GM21576 (cell line): ENCODE measurements at regions not wholly inside any gene's neighbourhood (a gene's known extent, or its start where the extent isn't known, plus 50 kb on each side); places are given as distances from the start of the nearest gene placed in this dataset.

ENCODE experiments used
- ATAC-seq: cut with Tn5 transposase; IDR thresholded peaks from one replicate; pipeline ENCODE4 v1.9.1; 2021; ENCODE audit warnings: mild to moderate bottlenecking, moderate library complexity; ENCODE audit not compliant: unreplicated experiment

DNA sequence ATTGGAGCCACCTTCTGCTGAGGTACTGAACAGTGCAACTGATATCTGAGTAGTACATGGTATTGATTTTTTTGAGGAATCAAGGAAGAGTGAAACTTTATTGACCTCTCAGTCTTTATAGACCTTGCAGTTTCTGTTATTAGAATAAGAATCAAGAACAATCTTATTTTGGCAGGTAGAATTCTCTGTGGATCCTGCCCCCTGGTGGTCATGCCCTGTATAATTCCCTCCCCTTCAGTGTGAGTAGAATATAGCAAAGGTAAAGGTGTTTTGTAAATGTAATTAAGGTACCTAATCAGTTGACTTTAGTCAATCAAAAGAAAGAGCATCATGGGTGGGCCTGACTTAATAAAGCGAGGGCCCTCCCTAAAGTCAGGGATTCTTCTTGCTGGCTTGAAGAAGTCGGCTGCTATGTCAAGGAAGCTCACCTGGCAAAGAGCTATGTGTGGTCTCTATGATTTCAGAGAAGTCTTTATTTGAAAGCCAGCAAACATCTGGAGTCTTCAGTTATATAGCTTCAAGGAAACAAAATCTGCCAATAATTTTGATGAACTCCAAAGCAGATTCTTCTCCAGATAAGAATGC, 142.8 kb downstream of the LSM5 start:
- no peak for ATAC-seq

DNA sequence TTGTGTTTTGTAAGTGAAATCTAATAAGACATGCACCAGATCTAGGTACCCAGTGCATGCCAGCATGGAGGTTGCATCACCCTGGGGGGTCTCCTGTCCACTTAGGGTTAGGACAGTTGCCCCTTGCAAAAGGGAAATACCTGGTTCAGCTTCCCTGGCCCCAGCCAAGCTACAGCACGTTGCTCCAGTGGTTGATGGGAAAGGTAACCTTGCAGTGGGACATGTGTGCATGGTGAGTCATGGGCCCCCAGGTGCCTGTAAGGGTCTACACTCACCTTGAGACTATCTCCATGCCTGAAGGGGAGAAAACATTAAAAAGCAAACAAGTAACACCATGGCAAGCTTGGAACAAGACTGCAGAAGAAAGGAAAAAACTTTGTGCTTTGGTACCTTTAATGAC, 143.9 kb downstream of the LSM5 start:
- ATAC-seq, result no peak

DNA sequence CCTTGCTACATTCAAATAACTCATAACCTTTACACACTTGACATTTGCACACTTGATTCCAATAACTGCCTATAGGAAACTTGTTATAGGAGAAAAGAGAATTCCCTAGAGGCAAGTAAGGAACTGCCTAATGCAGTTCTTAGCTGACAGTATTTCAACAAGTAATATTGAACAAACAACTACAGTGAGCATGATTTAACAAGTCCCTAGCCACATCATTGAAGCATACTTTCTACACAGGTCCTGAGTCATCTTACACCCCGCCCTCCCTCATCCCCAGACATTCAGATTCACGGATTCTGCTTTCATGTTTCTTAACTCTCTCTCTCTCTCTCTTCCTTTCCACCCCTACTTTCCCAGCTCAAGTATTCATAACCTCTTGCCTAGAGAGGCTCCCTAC, 153.5 kb downstream of the LSM5 start:
- ATAC-seq, result no peak

DNA sequence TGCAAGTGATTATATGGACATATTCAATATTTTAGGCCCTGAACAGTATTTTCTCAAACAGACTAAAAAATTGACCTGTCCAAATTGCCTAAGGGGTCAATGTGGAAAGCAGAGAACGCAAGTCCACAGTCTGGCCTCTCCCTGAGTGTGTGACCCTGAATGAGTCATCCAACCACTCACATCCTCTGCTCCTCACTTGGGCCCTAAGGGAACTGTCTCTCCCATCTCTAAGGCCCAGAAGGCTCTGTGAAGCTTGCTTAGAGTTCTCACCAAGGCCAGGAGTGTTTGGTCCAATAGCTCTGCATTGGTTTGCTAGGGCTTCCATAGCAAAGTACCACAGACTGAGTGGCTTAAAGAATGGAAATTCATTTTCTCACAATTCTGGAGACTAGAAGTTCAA, 155.1 kb downstream of the LSM5 start:
- ATAC-seq, result no peak

DNA sequence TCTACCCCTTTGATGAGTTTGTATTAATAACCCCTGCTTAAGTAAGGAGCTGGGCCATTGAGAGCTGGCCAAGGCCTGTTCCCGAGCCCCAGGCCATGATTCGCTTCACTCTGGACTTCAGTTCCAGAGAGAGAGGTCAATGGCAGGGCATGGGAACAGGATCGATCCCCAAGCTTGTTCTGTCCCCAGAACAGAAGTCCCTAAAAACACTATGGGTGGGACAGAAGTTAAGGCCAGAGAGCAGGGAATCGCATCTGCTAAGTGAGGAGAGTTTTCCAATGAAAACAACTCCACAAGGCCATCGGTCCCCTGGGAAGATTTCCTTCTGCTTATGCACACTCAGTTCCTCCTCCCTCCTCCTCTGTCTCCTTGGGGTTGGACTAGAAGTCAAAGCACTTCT, 159.6 kb downstream of the LSM5 start:
- ATAC-seq, result no peak

DNA sequence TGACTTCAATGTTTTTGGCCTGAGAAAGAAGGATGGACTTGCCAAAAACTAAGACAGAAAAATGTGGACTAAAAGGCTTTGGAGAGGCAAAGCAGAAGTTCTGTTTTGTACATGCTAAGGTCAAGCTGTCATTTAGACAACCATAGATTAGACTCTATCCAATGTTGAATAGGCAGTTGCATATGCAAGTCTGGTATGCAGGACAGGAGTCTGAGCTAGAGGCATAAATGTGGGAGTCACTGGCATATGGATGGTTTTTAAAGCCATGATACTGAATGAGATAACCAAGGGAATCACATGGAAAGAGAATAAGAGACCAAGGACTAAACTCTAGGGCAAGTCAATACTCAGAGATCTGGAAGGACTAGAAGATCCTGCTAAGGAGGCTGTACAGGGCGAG, 164.1 kb downstream of the LSM5 start:
- ATAC-seq, result no peak

DNA sequence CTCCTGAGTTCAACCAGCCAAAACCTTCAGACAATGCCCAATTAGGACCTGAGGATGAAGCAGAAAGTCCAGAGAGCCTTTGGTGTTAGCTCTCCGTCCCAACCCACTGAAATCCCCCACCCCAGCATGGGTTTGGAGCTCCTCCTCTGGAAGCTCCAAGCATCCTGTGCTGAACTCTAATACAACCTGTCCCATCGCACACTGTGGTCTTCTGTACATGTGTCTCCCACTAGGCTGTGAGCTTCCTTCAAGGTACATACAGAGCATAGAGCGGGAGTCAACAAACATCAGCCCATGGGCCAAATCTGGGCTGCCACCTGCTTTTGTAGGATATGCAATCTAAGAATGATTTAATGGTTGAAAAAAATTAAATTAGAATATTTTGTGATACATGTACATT, 166.5 kb downstream of the LSM5 start:
- ATAC-seq, result no peak

DNA sequence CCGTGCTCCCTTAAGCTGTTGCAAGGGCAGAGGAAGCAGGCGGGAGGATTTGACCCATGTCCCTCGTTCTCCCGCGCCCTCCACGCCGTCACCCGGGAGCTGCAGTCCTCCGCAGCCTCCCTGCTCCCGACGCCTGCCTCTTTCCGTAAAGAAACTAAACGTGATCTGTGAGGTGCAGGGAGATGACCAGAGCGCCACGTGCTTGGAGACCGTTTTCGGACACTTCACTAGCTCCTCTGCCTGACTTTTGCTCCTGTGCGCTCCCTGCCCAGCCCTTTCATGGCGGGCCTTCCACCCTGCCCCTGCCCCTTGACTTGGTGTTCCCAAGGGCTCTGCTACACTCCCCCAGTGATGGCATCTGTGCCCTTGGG, 171.2 kb downstream of the LSM5 start:
- ATAC-seq, result no peak

DNA sequence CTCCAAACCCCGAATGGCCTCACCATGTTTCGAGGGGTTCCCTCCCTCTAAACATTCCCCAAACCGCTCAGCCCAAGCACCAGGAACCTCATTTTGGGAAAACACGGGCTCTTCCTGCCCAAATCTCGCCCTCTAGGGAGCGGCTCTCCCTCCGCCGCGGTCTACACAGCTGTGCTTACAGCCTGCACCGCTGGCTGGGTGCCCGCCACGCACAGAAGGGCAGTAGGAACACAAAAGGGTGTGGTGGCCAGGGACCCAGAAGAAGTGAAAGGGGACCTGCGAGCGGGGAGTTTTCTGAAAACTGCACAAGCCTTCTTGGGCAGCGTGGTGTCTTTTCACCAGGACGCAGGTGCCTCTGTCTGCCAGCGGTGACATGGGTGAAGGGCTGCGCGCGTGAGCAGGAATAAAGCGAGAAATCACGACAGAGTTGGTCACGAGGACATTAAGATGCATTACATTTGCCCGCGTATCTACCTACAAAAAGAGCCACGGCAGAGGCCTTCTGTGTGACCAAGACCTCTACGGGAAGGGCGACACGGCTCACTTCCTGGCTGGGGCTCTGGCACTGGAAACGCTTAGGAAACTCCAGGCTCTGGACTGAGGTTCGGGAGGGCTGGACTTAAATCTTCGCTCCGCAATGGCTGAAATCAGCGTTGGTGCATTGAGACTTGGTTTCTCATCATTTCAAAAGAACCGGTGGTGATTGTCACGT, 171.7 kb downstream of the LSM5 start:
- no peak for ATAC-seq

DNA sequence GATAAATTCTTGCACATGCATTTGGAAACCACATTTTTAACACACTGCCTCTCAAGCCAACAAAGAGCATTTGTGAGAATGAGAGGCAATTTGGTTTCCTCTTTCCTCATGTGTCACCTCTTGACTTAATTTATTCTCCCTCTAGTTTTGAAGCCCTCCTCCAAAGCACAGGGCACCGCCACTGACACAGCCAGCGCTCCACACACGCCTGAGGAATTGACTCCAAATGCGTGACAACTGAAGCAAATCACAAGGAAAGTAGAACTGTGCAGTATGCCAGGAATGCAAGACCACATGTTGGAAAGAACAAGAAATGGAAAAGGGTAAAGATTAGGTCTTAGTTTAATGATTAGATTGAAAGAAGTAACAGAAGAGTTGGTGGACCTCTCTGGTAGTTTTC, 173.3 kb downstream of the LSM5 start:
- no peak for ATAC-seq

DNA sequence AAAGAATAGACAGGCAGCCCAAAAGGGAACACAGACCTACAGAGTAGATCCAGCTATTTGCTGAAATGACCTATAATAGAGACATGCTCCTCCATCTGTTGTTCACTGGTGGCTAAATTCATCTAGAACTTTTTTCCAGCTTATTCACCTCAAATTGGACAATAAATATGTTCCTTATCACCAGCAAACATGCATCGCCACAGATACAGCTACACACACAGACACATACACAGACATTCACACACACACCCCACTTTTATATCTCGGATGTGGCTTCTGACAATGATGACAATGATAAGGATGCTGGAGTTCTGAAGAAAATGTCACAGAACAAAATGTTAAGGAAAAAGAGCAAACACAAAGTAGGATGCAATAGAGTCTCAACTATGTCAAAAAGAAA, 175.4 kb downstream of the LSM5 start:
- ATAC-seq, result no peak

DNA sequence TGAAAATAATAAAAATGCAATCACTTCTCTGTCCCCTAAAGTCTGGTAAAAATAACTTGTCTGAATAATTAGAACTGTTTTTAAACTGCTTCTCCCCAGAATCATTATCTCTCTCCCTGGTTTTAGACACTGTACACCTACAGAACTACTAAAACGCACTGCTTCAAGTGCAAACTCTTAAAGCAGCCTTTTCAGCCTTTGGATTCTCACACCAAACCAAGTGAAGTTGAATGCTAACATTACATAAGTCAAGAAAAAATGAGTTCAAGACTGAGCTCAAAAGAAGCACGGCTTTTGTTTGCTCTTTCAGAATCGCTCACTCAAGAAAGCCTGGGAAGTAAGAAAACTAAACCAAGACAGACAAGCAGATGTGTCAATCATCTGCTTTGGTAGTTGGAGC, 188.8 kb downstream of the LSM5 start:
- ATAC-seq, result no peak

DNA sequence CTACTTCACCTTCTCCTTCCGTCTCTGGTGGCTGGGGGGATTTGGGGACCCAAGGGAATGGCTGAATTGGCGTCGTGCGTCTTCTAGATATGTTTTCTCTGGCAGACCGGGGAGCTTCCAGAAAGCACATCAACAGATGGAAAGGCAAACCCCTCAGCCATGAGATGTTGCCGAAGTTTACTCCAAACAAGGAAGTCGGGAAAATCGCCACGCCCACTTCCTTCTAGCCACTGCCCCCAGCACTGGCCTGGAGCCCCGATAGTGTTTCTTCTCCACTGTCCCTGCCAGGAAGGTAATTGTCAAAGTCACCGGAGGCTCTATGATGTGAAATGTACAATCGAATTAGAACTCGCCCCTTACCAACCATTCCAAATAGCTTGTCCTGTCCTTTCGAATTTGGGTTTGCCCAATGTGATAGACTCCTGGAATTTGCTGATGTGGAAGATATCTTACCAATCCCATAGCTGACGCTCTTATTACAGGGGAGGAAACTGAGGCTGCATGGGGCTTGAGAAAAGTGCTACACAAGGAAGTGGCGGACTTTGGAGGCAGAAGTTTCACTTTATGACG, 191.0 kb downstream of the LSM5 start:
- ATAC-seq, result no peak

DNA sequence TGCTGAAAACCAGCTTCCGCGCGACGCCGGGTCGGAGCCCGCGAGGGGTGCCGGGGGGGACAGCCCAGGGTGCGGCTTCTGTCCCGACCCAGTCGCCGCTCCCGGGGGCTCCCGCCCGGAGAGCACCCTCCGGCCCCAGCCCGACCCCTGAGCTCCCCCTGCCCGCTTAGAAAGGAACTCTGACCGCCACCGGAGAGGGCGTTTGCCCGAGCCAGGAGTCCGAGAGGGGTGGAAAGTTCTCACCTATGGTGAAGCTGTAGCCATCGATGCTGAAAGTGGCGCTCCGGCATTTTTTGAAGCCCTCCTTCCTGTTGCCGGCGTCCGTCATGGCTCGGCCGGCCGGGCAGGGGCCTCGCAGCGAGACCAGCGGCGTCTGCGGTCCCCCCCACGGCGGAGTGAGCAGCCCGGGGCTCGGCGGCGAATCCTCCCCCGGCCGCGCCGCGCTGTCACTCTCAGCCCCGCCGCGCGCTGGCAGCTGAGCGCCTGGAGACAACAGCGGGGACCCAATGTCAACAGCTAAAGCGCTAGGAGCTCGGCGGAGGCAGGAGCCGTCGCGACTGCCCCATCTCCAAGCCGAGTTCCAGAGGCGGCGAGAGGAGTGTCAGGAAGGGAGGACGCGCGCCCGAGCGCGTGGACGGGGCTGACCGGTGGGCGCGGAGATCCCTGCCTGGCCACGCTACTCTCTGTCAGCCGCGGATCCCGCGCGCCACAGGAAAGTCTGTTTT, 191.6 kb downstream of the LSM5 start:
- no peak for ATAC-seq

DNA sequence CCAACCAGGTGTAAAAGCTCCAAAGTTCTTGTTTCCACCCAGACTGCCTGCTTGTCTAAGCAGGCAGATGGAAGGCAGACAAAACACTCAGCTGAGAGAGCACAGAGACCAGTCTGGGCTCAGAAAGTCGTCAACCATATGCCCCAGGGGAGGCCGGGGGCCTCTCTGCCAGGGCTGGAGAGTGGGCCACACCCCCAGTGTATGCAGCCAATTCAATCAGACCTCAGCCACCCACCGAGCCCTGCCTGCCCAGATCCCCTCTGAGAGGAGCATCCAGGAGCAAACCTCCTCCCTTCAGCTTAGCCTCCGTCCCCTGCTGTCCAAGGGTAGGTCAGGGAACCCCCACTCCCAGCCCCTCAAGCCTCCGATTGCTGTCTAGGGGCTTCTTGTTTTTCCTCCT, 196.3 kb downstream of the LSM5 start:
- no peak for ATAC-seq

DNA sequence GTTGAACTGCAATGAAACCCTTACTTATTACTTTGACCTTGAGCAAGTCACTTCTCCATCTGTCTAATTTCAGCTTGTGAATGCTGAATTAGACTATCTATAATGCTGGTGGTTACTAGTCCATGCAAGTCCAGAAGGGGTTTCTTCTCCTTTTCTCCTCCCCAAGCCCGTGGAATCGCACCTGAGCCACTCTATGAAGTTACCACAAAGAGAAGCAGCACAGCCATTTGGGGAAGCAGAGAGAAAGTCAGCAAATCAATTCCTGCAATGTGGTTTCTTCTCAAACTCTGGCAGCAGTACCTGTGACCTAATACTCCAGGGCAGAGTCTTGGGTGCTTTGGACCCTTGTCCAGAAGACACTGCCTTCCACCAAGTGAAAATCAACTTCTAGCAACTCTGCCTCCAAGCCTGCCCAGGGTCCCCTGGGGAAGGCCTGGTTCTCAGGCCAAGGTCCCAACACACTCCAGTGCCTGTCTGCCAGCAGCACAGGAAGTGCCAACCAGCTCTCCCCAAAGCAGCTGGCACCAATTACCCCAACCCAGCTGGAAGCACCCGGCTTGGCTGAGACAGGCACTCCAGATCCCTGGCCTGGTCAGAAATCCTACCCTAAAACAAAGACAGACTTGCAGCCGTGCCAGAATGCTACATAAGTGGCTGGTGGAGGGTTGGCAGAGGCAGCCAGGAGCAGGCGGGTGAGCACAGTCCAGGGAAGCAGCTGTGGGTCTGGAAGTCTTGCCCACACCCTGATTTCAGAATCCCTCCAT, 200.3 kb downstream of the LSM5 start:
- no peak for ATAC-seq

DNA sequence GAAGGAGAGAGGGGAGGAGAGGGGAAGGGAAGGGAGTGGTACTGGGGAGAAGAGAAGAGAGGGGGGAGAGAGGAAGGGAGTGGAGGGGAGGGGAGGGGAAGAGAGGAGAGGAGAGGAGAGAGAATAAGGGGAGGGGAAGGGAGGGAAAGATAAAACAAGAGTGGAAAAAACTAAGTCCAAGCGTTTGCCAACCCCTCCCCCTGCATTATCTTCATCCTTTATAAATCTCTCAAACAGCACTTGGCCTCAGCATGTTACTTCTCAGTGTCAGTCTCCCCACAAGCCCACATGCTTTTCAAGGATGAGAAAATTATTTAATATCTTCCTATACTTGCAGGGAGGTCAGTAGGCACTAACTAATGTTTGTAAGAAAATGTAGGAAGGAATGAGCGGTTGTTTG, 204.5 kb downstream of the LSM5 start:
- ATAC-seq, result no peak

DNA sequence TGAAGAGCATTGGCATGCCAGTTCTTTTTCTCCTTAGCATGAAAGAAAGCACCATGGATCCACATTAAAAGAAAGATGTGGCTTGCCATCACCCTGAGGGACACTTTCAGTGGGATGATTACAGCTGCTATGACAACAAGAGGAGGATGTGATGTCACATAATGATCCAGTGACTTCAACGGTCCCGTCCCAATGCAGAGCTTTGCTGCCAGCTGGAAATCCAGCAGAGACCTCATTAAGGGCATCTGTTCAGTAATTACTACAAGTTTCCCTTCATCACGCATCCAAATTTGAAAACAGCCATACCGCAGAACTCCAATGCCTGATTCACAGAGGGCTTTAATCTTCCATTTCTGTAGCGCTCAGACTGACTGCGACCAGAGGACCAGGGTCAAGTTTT, 206.6 kb downstream of the LSM5 start:
- ATAC-seq, result no peak

DNA sequence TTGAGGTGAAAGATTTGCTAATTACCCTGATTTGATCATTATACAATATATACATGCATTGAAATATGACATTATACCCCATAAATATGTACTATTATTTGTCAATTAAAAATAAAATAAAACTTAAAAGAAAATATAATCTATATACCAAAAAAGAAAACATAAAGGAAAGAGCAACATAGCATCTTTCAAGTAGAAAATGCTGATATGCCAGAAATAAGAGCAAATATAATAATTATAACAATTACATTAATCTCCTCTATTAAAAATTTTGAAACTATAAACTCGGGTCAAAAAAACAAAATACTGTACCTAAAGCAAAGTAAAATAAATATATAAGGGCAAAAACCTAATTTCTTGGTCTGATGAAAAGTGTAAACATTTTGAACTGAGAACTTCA, 209.3 kb upstream of the PDE1C start:
- no peak for ATAC-seq

DNA sequence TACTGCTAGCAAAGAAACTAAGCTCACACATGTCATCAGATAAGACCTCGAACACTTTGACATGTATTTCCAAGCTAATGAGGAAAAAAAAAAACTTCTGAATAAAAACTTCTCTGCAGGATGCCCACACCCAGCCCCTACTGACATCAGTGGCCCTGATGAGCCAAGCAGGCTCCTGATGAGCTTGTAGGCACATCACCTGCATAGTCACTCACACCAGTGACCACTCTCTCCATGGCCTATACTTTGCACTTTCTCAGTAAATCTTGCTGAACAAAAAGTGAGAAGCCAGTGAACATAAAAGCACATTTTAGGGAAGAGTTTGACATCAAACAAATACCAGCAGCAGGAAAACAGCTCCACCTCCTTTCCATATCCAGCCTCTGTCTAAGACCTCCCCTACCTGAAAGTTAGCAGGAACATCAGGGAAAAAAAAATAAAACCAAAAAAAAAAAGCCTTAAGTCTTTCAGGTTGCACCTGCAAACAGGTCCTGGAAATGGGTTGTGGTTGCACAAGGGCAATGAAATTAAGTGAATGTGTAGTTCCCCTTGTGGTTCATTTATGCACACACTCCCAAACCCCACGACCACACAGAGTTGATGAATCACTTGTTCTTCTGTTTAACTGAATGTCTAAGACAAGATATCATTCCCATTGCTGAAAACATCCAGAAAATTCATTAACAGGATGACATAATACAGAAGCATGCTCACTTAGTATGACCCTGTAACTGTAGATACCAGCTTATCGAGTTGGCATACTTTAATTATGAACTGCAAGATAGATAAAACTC, 205.2 kb upstream of the PDE1C start:
- no peak for ATAC-seq

DNA sequence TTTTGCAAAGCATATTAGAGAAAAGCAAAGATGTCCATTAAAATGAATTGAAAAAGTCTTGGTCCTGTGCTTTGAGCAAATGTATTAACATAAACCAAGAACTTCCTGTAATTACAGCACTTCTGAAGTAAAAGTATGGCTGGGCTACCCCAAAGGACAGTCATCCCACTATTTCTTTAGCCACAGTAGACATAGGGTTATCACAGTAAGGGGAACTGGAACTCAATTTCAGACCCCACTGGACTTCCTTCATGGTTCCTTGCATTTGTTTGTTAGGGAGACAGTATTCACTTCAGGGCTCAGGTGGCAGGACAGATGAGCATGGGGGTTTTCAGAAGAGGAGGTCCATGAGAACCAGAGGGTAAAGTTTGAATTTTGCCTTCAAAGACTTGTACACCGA, 203.1 kb upstream of the PDE1C start:
- ATAC-seq, result no peak
